GM20000 (cell line): ENCODE measurements at regions not wholly inside any gene's neighbourhood (a gene's known extent, or its start where the extent isn't known, plus 50 kb on each side); places are given as distances from the start of the nearest gene placed in this dataset.
"Not testable (repeated sequence)": the region's sequence is repeated elsewhere in the genome, so short reads cannot be mapped to it uniquely, and the experiment has no call there.

Experiments used
- DNase-seq: peaks from one replicate; pipeline ENCODE4 v3.0.0; 2012; ENCODE audit warnings: low spot score
- TF ChIP-seq, protein P1 (sequence below): IDR thresholded peaks from 2 replicates; pipeline ENCODE4 v1.5.1; 2012; ENCODE audit warnings: mild to moderate bottlenecking, control low read depth; ENCODE audit errors: extremely low read depth, missing control alignments

DNA sequence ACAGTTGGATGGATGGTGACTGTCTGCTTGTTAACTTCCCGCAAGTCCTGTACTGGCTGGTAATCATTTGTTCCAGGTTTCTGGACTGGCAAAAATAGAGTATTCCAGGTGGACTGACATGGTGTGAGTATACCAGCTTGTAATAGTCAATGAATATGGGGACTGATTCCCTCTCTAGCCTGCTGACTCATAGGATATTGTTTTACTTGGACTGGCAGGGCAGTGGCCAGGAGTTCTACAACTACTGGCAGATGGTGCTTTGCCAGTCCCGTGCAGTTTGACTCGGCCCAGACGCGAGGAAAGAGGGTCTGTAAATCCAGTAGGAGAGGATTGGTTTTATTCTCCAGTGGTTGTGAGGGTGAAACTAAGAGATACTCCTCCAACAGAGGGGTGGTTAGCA is 78.0 kb downstream of the PRR15 start:
- DNase-seq = no peak
- TF ChIP-seq, protein P1, sequence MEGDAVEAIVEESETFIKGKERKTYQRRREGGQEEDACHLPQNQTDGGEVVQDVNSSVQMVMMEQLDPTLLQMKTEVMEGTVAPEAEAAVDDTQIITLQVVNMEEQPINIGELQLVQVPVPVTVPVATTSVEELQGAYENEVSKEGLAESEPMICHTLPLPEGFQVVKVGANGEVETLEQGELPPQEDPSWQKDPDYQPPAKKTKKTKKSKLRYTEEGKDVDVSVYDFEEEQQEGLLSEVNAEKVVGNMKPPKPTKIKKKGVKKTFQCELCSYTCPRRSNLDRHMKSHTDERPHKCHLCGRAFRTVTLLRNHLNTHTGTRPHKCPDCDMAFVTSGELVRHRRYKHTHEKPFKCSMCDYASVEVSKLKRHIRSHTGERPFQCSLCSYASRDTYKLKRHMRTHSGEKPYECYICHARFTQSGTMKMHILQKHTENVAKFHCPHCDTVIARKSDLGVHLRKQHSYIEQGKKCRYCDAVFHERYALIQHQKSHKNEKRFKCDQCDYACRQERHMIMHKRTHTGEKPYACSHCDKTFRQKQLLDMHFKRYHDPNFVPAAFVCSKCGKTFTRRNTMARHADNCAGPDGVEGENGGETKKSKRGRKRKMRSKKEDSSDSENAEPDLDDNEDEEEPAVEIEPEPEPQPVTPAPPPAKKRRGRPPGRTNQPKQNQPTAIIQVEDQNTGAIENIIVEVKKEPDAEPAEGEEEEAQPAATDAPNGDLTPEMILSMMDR = no peak

DNA sequence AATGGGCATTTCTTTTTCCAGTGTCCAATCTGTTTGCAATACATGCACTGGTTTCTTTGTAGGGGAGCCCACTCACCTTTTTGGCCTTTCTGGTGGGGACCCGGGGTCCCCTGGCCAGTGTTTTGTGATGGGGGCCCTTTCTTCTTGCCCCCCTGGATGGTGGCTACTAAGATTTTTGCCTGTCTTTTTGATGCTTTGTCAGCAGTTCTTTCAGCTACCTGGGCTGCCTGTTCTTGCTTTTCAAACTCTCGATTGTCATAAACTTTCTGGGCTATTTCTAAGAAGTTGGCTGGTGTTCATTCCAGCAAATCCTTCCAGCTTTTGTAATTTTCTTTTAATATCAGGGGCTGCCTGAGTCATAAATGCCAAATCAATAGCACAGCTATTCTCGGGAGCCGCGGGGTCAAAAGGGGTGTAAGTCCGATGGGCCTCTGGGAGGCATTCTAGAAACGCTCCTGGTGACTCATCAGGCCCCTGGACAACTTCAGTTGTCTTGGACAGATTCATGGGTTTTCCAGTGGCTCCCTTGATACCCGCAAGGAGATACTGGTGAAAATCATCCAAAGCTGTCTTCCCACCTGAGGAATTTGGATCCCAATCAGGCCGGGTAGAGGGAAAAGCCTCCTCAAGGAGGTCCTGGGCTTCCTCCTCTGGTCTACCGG is 79.0 kb downstream of the PRR15 start:
- TF ChIP-seq, protein P1 = no peak
- DNase-seq = no peak

DNA sequence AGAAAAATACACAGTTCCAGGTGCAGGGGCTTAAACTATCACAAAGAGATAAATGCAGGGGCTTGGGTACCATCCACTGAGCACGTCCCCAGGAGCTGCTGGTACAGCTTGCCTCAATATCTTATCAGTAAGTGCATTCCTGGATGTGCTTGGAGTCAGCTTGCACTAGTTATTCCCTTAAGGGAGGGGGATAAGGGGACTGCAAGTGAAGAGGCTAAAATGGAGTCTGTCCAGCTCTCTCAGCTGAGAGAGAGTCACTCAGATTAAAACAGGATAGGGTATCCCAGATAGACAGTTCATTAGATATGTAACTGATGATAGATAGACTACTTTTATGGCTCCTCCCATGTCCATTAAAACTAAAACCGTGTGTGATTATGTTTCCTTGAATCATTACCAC is 82.5 kb downstream of the PRR15 start:
- not testable (repeated sequence) for DNase-seq

DNA sequence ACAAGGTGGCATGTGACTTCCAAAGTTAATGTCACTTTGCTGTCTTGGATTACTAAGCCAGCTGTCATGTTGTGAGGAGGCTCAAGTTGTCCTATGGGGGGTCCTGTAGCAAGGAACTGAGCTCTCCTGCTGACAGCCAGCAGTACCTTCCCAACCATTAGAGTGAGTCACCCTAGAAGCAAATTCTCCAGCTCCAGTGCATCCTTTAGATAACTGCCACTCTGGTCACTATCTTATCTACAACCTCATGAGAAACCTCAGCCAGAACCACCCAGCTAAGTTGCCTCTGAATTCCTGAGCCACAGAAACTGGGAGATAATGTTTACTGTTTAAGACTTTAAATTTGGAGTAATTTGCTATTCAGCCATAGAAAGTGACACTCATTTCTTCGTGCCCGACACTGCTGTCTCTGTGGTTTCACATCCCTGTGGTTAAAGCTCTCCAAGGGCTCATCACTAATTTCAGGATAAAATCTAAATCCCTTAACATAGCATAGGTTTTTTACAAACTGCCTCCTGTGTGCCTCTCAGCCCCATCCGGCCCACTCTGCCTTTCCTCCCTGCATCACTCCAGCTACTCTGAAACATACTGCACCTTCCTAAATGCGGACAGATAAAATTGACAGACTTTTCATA is 83.5 kb downstream of the PRR15 start:
- no peak for DNase-seq
- TF ChIP-seq, protein P1 = no peak

DNA sequence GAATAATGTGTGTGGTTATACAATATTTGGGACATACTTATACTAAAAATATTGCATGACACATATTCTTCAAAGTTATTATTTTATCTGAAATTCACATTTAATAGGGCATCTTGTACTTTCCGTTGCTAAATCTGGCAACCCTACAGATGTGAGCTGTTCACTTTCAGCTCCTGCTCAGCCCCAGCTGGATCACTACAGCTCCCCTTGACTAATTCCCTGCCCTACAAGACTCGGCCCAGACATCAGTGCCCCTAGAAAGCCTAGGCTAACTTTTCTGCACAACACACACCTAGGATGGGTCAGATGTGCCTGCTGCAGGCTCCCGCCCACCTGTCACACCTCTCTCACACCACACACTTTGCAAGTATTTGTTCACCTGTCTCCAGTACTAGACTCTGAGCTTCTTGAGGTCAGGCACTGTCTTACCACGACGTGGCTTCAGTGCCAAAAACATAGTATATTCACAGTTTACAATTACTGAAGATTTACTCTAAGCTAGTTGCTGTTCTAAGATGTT is 84.1 kb downstream of the PRR15 start:
- not testable (repeated sequence) for DNase-seq

DNA sequence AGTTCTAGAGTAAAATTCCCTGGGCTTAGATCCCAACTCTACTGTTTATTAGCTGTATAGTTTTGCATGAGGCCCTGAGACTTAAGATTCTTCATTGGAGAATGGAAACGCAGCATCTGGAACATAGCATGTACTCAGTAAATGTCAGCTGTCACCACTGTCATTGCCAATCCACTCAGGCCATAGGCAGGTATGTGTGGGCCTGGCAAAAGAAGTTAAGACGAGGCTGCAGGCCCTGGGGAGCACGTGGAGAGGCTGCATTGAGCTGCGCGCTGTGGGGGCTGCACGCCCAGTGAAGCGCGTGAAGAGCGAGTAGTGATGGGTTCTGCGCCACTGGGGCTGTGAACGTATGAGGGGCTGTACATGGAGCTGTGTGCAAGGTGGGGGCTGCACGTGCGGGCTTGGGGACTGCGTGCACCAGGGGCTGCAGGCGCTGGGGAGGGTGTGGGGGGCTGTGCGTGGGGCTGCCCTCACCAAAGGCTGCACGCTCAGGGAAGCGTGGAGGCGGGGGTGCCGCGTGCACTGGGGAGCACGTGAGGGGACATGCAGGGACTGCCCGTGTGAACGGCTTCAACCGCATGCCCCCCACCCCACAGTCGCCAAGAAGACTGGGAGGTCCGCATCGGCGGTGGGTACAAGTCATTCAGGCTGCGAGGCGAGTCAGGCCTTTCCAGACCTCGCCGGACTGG is 85.5 kb downstream of the PRR15 start:
- TF ChIP-seq, protein P1 = no peak

DNA sequence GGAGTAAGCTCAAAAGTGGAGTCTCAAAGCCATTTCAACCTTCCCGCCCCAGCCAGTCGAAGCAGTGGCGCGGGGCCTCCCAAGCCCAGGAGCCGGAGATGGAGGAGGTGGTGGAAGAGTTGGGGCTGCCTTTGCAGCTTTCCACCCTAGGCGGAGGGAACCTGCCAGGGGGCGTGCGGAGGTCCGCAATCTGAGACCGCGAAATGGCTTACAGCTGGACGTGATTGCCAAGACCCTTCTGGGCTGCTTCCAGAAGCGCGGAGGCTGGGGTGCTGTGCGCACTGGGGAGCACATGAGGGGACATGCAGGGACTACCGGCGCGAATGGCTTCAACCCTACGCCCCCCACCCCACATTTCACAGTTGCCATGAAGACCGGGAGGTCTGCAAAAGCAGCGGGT is 86.2 kb downstream of the PRR15 start:
- no peak for DNase-seq
- TF ChIP-seq, protein P1 = no peak

More for the DNA sequence above, 85.5 kb downstream of the PRR15 start:
- DNase-seq = no peak

DNA sequence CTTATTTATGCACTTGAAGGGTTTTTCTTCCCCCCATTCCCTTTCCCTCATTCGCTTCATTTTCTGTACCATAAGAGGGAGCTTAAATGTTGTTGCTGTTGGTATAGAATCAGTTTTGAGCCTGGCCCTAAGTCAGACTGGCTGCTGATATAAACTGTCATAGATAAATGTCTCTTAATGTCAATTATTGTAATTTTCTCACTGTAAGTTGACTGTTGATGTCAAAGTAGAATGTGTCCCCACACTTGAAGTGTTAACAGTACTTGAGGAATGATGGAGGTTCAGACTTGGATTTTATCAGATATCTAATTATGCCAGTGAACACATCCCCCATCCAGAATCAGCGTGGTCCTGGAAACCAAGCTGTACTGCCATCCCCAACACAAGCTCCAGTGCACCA is 87.8 kb downstream of the PRR15 start:
- DNase-seq = no peak
- TF ChIP-seq, protein P1 = no peak
